Fibroblast of lung (primary cell): ENCODE measurements at regions not wholly inside any gene's neighbourhood (a gene's known extent, or its start where the extent isn't known, plus 50 kb on each side); places are given as distances from the start of the nearest gene placed in this dataset.

Experiments used
- EZH2 ChIP-seq: IDR thresholded peaks from 2 replicates; pipeline ENCODE4 v1.5.1; 2012; ENCODE audit warnings: low read length, control low read depth, mild to moderate bottlenecking; ENCODE audit errors: missing control alignments
- TF ChIP-seq, protein P1 (sequence below), 2 donors: IDR thresholded peaks in 1 of 2; conservative IDR thresholded peaks in 1 of 2; 1 replicate in 1 of 2; 2 replicates in 1 of 2; pipeline ENCODE4 v1.5.1; 2011 to 2012; ENCODE audit warnings: low read length in 2 of 2, control low read depth in 1 of 2, inconsistent platforms in 1 of 2, low read depth in 1 of 2, mild to moderate bottlenecking in 1 of 2

DNA sequence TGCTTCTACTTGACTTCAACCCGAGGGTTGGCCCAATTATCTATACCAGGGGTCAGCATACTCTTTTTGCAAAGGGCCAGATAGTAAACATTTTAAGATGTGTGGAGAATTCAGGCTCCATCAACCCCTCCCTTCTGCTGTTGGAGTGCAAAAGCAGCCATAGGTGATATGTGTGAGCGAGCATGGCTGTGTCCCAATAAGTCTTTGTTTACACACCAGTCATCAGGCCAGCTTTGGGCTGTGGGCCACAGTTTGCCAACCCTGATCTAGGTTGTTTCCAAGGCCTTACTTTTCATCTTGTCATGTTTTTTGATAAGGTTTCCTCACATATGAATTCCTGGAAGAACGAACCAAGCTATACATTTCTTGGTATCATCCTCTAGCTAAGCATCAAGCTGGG, 136.9 kb upstream of the VIPR2 start:
- TF ChIP-seq EZH2 = no peak
- TF ChIP-seq, protein P1, sequence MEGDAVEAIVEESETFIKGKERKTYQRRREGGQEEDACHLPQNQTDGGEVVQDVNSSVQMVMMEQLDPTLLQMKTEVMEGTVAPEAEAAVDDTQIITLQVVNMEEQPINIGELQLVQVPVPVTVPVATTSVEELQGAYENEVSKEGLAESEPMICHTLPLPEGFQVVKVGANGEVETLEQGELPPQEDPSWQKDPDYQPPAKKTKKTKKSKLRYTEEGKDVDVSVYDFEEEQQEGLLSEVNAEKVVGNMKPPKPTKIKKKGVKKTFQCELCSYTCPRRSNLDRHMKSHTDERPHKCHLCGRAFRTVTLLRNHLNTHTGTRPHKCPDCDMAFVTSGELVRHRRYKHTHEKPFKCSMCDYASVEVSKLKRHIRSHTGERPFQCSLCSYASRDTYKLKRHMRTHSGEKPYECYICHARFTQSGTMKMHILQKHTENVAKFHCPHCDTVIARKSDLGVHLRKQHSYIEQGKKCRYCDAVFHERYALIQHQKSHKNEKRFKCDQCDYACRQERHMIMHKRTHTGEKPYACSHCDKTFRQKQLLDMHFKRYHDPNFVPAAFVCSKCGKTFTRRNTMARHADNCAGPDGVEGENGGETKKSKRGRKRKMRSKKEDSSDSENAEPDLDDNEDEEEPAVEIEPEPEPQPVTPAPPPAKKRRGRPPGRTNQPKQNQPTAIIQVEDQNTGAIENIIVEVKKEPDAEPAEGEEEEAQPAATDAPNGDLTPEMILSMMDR (conservative IDR thresholded peaks at IDR 0.05 in 1 of 2, IDR thresholded peaks at IDR 0.05 in 1 of 2; ENCODE audit: low read depth in 1 of 2, low read length in 2 of 2) = no peak
